ENCODE measurements at regions not wholly inside any gene's neighbourhood (a gene's known extent, or its start where the extent isn't known, plus 50 kb on each side); places are given as distances from the start of the nearest gene placed in this dataset.

DNA sequence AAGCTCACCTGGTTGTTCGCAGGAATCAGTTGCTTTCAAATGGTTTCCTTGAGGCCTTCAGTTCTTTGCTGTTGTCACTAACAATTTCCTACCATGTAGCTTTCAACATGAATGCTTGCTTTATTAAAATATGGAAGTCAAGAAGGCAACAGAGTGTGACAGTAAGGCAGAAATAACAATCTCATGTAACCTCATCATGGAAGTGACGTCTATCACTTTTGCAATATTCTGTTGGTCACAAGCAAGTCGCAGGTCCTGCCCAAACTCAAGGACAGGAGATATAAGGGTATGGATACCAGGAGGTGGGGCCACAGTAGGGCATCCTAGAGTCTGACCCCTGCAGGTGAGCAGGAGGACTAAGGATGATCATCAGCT is 296.8 kb upstream of the ZP4 start:
- no peaks in the 10 kb centered on the region for H3K27me3 ChIP-seq (ENCODE audit: insufficient read depth, low read length)
- FAIRE-seq, result no peak
- H3K27me3 Mint-ChIP-seq (ENCODE audit: low read depth, unreplicated experiment), result no peaks in the 10 kb centered on the region
- H3K9me3 ChIP-seq (ENCODE audit: insufficient read depth, low read depth, low read length), result no peaks in the 10 kb centered on the region
- H2AFZ ChIP-seq (ENCODE audit: low read depth, low read length), result no peak overlapping the region
- DNase-seq (ENCODE audit: low read depth), result no peak
- H3K27ac ChIP-seq (ENCODE audit: low read depth, low read length), result no peak overlapping the region
- no peaks in the 10 kb centered on the region for H3K79me2 ChIP-seq (ENCODE audit: insufficient read depth, low read length)
- H3K4me3 Mint-ChIP-seq (ENCODE audit: unreplicated experiment), result no peak overlapping the region
- no peak overlapping the region for H3K9ac ChIP-seq (ENCODE audit: low read length)
- H3K4me2 ChIP-seq (ENCODE audit: low read length), result no peak overlapping the region
- H3K27ac Mint-ChIP-seq (ENCODE audit: unreplicated experiment), result no peak overlapping the region
- H3K4me3 ChIP-seq (ENCODE audit: insufficient read depth, low read depth, low read length), result no peak overlapping the region
- peaks cover 1% of the 10 kb centered on the region for H3K36me3 Mint-ChIP-seq (ENCODE audit: low read depth, unreplicated experiment)
- no peaks in the 10 kb centered on the region for H3K4me1 ChIP-seq (ENCODE audit: insufficient read depth, low read length)
- H3K9me3 Mint-ChIP-seq (ENCODE audit: unreplicated experiment), result peaks cover 7% of the 10 kb centered on the region
- no peaks in the 10 kb centered on the region for H3K36me3 ChIP-seq (ENCODE audit: insufficient read depth, low read length)
- no peak for TF ChIP-seq EZH2 (IDR thresholded peaks at IDR 0.05; ENCODE audit: insufficient read depth, low read length)
- TF ChIP-seq, protein P1, sequence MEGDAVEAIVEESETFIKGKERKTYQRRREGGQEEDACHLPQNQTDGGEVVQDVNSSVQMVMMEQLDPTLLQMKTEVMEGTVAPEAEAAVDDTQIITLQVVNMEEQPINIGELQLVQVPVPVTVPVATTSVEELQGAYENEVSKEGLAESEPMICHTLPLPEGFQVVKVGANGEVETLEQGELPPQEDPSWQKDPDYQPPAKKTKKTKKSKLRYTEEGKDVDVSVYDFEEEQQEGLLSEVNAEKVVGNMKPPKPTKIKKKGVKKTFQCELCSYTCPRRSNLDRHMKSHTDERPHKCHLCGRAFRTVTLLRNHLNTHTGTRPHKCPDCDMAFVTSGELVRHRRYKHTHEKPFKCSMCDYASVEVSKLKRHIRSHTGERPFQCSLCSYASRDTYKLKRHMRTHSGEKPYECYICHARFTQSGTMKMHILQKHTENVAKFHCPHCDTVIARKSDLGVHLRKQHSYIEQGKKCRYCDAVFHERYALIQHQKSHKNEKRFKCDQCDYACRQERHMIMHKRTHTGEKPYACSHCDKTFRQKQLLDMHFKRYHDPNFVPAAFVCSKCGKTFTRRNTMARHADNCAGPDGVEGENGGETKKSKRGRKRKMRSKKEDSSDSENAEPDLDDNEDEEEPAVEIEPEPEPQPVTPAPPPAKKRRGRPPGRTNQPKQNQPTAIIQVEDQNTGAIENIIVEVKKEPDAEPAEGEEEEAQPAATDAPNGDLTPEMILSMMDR (IDR thresholded peaks at IDR 0.05; ENCODE audit: insufficient read depth, low read depth, low read length), result no peak
- no peaks in the 10 kb centered on the region for H3K4me1 Mint-ChIP-seq (ENCODE audit: low read depth, unreplicated experiment)
- no peaks in the 10 kb centered on the region for H4K20me1 ChIP-seq (ENCODE audit: insufficient read depth, low read length)

DNA sequence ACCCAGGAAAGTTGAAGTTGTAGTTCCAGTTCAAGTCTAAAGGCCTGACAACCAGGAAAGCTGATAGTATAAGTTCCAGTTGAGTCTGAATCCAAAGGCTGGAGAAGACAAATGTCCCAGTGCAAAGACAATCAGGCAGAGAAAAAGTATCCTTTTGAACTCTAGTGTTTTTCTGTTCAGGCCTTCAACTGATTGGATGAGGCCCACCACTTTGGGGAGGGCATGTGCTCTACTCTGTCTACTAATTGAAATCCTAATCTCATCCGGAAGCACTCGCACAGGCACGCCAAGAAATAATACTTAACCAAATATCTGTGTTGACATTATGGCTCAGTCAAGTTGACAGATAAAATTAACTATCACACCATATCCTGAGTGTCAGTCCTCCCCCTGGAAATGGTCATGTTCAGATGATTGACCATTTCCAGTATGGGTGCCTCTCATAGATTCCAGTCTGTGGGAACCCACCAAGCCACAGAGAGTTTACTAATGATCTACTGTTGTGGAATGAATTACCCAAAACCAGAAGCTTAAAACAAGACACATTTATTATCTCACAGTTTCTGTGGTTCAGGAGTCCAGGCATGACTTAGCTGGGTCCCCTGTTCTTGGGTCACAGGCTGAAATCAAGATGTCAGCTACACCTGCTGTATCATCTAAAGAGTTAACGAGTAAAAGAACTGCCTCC is 296.3 kb upstream of the ZP4 start:
- FAIRE-seq (no peak), DNase-seq (ENCODE audit: low read depth) (peak; percentile 12)
- H3K27ac Mint-ChIP-seq (ENCODE audit: unreplicated experiment), result no peak overlapping the region
- Histone ChIP-seq H3K27ac (ENCODE audit: low read depth, low read length) (no peak overlapping the region), H3K4me3 (ENCODE audit: insufficient read depth, low read depth, low read length) (no peak overlapping the region), H2AFZ (ENCODE audit: low read depth, low read length) (no peak overlapping the region), H4K20me1 (ENCODE audit: insufficient read depth, low read length) (no peaks in the 10 kb centered on the region), H3K36me3 (ENCODE audit: insufficient read depth, low read length) (no peaks in the 10 kb centered on the region), H3K4me1 (ENCODE audit: insufficient read depth, low read length) (no peaks in the 10 kb centered on the region), H3K27me3 (ENCODE audit: insufficient read depth, low read length) (no peaks in the 10 kb centered on the region), H3K4me2 (ENCODE audit: low read length) (no peak overlapping the region), H3K79me2 (ENCODE audit: insufficient read depth, low read length) (no peaks in the 10 kb centered on the region), H3K9me3 (ENCODE audit: insufficient read depth, low read depth, low read length) (no peaks in the 10 kb centered on the region), H3K9ac (ENCODE audit: low read length) (no peak overlapping the region)
- H3K9me3 Mint-ChIP-seq (ENCODE audit: unreplicated experiment), result peaks cover 6% of the 10 kb centered on the region
- TF ChIP-seq EZH2 (IDR thresholded peaks at IDR 0.05; ENCODE audit: insufficient read depth, low read length), result no peak
- TF ChIP-seq, protein P1 (IDR thresholded peaks at IDR 0.05; ENCODE audit: insufficient read depth, low read depth, low read length), result no peak
- no peaks in the 10 kb centered on the region for H3K4me1 Mint-ChIP-seq (ENCODE audit: low read depth, unreplicated experiment)
- no peaks in the 10 kb centered on the region for H3K27me3 Mint-ChIP-seq (ENCODE audit: low read depth, unreplicated experiment)
- H3K36me3 Mint-ChIP-seq (ENCODE audit: low read depth, unreplicated experiment), result peaks cover 1% of the 10 kb centered on the region
- H3K4me3 Mint-ChIP-seq (ENCODE audit: unreplicated experiment), result no peak overlapping the region

DNA sequence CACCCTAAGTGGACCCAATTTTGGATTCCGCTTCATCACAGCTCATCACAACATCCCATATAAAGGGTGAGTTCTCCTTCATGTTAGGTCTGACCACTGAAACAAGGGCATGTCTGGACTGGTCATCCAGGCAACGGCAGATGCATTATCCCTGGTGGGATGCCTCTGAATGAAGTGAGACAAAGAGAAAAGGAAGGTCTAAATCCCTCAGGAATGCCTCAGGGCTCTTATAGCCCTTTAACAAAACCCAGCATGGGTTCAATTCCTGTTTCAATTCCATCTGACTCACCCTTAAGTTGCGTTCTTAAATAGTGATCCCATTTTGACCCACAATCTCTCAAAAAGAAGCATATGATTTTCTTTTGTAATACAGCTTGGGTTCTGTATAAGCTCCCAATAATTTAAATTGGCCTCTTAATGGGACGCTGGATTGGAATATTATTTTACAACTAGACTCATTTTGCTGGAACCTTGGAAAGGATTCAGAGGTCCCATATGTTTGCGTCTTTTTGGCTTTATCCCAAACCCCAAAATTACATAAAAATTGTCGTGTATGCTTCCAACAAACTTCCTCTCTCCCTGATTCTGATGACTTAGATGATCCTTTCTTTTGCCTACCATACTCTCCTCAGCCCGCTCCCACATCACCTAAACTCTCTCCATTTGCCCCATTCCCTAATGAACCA is 287.4 kb upstream of the ZP4 start:
- Histone ChIP-seq H2AFZ (ENCODE audit: low read depth, low read length) (peak overlapping the region; percentile 43), H3K9me3 (ENCODE audit: insufficient read depth, low read depth, low read length) (no peaks in the 10 kb centered on the region), H3K27ac (ENCODE audit: low read depth, low read length) (peak overlapping the region; percentile 46), H3K4me3 (ENCODE audit: insufficient read depth, low read depth, low read length) (no peak overlapping the region), H3K4me2 (ENCODE audit: low read length) (peak overlapping the region; percentile 3), H3K27me3 (ENCODE audit: insufficient read depth, low read length) (no peaks in the 10 kb centered on the region), H3K36me3 (ENCODE audit: insufficient read depth, low read length) (no peaks in the 10 kb centered on the region), H3K79me2 (ENCODE audit: insufficient read depth, low read length) (no peaks in the 10 kb centered on the region), H3K4me1 (ENCODE audit: insufficient read depth, low read length) (peaks cover 3% of the 10 kb centered on the region), H4K20me1 (ENCODE audit: insufficient read depth, low read length) (no peaks in the 10 kb centered on the region), H3K9ac (ENCODE audit: low read length) (no peak overlapping the region)
- no peak overlapping the region for H3K4me3 Mint-ChIP-seq (ENCODE audit: unreplicated experiment)
- FAIRE-seq (no peak), DNase-seq (ENCODE audit: low read depth) (peak; percentile 78)
- H3K27ac Mint-ChIP-seq (ENCODE audit: unreplicated experiment), result peak overlapping the region; percentile 6
- H3K9me3 Mint-ChIP-seq (ENCODE audit: unreplicated experiment), result peaks cover 4% of the 10 kb centered on the region
- peaks cover 2% of the 10 kb centered on the region for H3K4me1 Mint-ChIP-seq (ENCODE audit: low read depth, unreplicated experiment)
- no peaks in the 10 kb centered on the region for H3K27me3 Mint-ChIP-seq (ENCODE audit: low read depth, unreplicated experiment)
- TF ChIP-seq, protein P1 (IDR thresholded peaks at IDR 0.05; ENCODE audit: insufficient read depth, low read depth, low read length), result no peak
- TF ChIP-seq EZH2 (IDR thresholded peaks at IDR 0.05; ENCODE audit: insufficient read depth, low read length), result no peak
- H3K36me3 Mint-ChIP-seq (ENCODE audit: low read depth, unreplicated experiment), result no peaks in the 10 kb centered on the region

All from astrocyte (in vitro differentiated cells and primary cell).